GM12864 (cell line): ENCODE measurements at regions not wholly inside any gene's neighbourhood (a gene's known extent, or its start where the extent isn't known, plus 50 kb on each side); places are given as distances from the start of the nearest gene placed in this dataset.

ENCODE experiments used
- DNase-seq: peaks from one replicate; pipeline ENCODE4 v3.0.0-alpha.2; 2011; ENCODE audit warnings: low read depth
- H3K4me3 ChIP-seq: 2 replicates; pipeline ENCODE4 v1.5.1; 2011; ENCODE audit warnings: mild to moderate bottlenecking, low read depth, low read length, control low read depth
- CTCF ChIP-seq: IDR thresholded peaks from 2 replicates; pipeline ENCODE4 v1.5.1; 2011; ENCODE audit warnings: low read depth, mild to moderate bottlenecking, moderate library complexity, low read length, control low read depth, inconsistent platforms; ENCODE audit errors: missing control alignments

- H3K4me3 ChIP-seq, result no peak overlapping the region
- DNase-seq, result no peak
- no peak for TF ChIP-seq CTCF
Measured at GRCh38 chr3:20406611-20407011, 220.6 kb upstream of the SGO1 start.

GRCh38 chr3:20405744-20406143 is 219.7 kb upstream of the SGO1 start:
- no peak for DNase-seq
- no peak overlapping the region for H3K4me3 ChIP-seq
- no peak for TF ChIP-seq CTCF

- no peak for DNase-seq
- TF ChIP-seq CTCF, result no peak
- H3K4me3 ChIP-seq, result no peak overlapping the region
Measured at GRCh38 chr3:20405231-20405630, 219.2 kb upstream of the SGO1 start.

GRCh38 chr3:20404741-20405100 is 218.7 kb upstream of the SGO1 start:
- no peak overlapping the region for H3K4me3 ChIP-seq
- TF ChIP-seq CTCF, result no peak
- DNase-seq, result no peak

- no peak overlapping the region for H3K4me3 ChIP-seq
- no peak for DNase-seq
- TF ChIP-seq CTCF, result no peak
Measured at GRCh38 chr3:20403986-20404740, 218.2 kb upstream of the SGO1 start.

GRCh38 chr3:20401253-20401652 is 215.2 kb upstream of the SGO1 start:
- no peak for DNase-seq
- no peak for TF ChIP-seq CTCF
- no peak overlapping the region for H3K4me3 ChIP-seq

GRCh38 chr3:20400686-20401085 is 214.7 kb upstream of the SGO1 start:
- TF ChIP-seq CTCF, result no peak
- no peak for DNase-seq
- H3K4me3 ChIP-seq, result no peak overlapping the region
